Endothelial cell of umbilical vein (primary cell): ENCODE measurements at regions not wholly inside any gene's neighbourhood (a gene's known extent, or its start where the extent isn't known, plus 50 kb on each side); places are given as distances from the start of the nearest gene placed in this dataset.

Experiments used
- BruUV-seq: library from RNA; stranded (reverse); fragments of 400-500 nt; replicated peaks from 2 replicates; lab custom pipeline; 2021; lab: Mats Ljungman, UMichigan
- CTCF ChIA-PET: fragments of 300-600, 350-600 bp; sonication (Branson Sonifier 250); formaldehyde crosslinking; loops from one replicate; lab custom pipeline; 2021; ENCODE audit warnings: antibody characterized with exemption, inconsistent platforms; lab: Charles Lee
- POLR2A ChIA-PET: fragments of 300-600, 350-600 bp; sonication (Branson Sonifier 250); formaldehyde crosslinking; loops from one replicate; lab custom pipeline; 2021; ENCODE audit warnings: antibody characterized with exemption, inconsistent platforms; lab: Charles Lee
- DNase-seq: peaks from one replicate; pipeline ENCODE4 v3.0.0-alpha.2; 2011; ENCODE audit warnings: low read depth, low spot score
- FAIRE-seq: peaks from 2 replicates; lab custom pipeline; 2011; peaks lifted over from hg19 to GRCh38; lab: Jason Lieb, UNC
- H2AFZ ChIP-seq: 2 replicates; pipeline ENCODE4 v1.6.0; 2012; ENCODE audit warnings: low read depth, low read length, control low read depth, inconsistent platforms
- H3K27ac ChIP-seq: 2 replicates; pipeline ENCODE4 v1.5.1; 2011; ENCODE audit warnings: low read depth, mild to moderate bottlenecking, control low read depth, low read length, moderate library complexity; ENCODE audit not compliant: insufficient read depth
- H3K27me3 ChIP-seq, 2 experiments: 2 replicates each; pipeline versions ENCODE4 v1.6.0 to v1.6.1; 2011; ENCODE audit warnings: low read length in 2 of 2, mixed read lengths in 1 of 2; ENCODE audit not compliant: control insufficient read depth in 2 of 2, insufficient read depth in 2 of 2
- H3K36me3 ChIP-seq, 2 experiments: 2 replicates in 1 of 2; 3 replicates in 1 of 2; pipeline ENCODE4 v1.5.1; 2011; ENCODE audit warnings: low read length in 2 of 2, mild to moderate bottlenecking in 1 of 2, moderate library complexity in 1 of 2; ENCODE audit not compliant: control insufficient read depth in 2 of 2, insufficient read depth in 2 of 2; ENCODE audit errors: extremely low read depth in 1 of 2
- H3K4me1 ChIP-seq: 3 replicates; pipeline ENCODE4 v1.5.1; 2011; ENCODE audit warnings: mild to moderate bottlenecking, low read length; ENCODE audit not compliant: control insufficient read depth, insufficient read depth; ENCODE audit errors: extremely low read depth
- H3K4me2 ChIP-seq: 2 replicates; pipeline ENCODE4 v1.6.1; 2011; ENCODE audit warnings: low read length, control low read depth, mixed read lengths; ENCODE audit not compliant: insufficient read depth
- H3K4me3 ChIP-seq, 3 experiments: fragments of 200-600 bp in 1 of 3; sonication (generic), shearing (Covaris generic) in 1 of 3; replicated peaks in 1 of 3; 2 replicates each; pipeline ENCODE4 v1.5.1; 2011 to 2016; ENCODE audit warnings: control low read depth in 3 of 3, low read length in 3 of 3, mild to moderate bottlenecking in 2 of 3, inconsistent platforms in 1 of 3, low read depth in 1 of 3, moderate library complexity in 1 of 3; ENCODE audit not compliant: insufficient read depth in 1 of 3
- H3K79me2 ChIP-seq: 2 replicates; pipeline ENCODE4 v1.6.0; 2012; ENCODE audit warnings: low read length, inconsistent platforms; ENCODE audit not compliant: control insufficient read depth, insufficient read depth
- H3K9ac ChIP-seq: replicated peaks from 2 replicates; pipeline ENCODE3; 2011; ENCODE audit warnings: low read length, control low read depth; ENCODE audit not compliant: insufficient read depth; ENCODE audit errors: extremely low read depth
- H3K9me1 ChIP-seq: replicated peaks from 3 replicates; pipeline ENCODE4 v1.6.0; 2011; ENCODE audit warnings: mild to moderate bottlenecking, low read length; ENCODE audit not compliant: control insufficient read depth, insufficient read depth; ENCODE audit errors: extremely low read depth
- H3K9me3 ChIP-seq: replicated peaks from 2 replicates; pipeline ENCODE4 v1.5.1; 2012; ENCODE audit warnings: low read length, inconsistent platforms; ENCODE audit not compliant: control insufficient read depth, insufficient read depth
- H4K20me1 ChIP-seq: replicated peaks from 2 replicates; pipeline ENCODE3; 2011; ENCODE audit warnings: mild to moderate bottlenecking, low read length; ENCODE audit not compliant: control insufficient read depth, insufficient read depth; ENCODE audit errors: extremely low read depth
- EZH2 ChIP-seq: IDR thresholded peaks from 2 replicates; pipeline ENCODE4 v1.6.1; 2012; ENCODE audit warnings: borderline replicate concordance, low read depth, mild to moderate bottlenecking, moderate library complexity, low read length, inconsistent platforms; ENCODE audit not compliant: severe bottlenecking
- FOS ChIP-seq: IDR thresholded peaks from 2 replicates; pipeline ENCODE4 v1.6.1; 2011; ENCODE audit warnings: mild to moderate bottlenecking, low read length, moderate library complexity, borderline replicate concordance; ENCODE audit not compliant: insufficient read depth
- GATA2 ChIP-seq: IDR thresholded peaks from 2 replicates; pipeline ENCODE4 v1.7.0; 2011; ENCODE audit warnings: low read depth, mild to moderate bottlenecking, moderate library complexity, mixed read lengths, low read length; ENCODE audit not compliant: insufficient read length, insufficient read depth
- JUN ChIP-seq: IDR thresholded peaks from 2 replicates; pipeline ENCODE4 v1.6.1; 2011; ENCODE audit warnings: borderline replicate concordance, low read depth; ENCODE audit not compliant: insufficient read length, insufficient read depth
- MAX ChIP-seq: IDR thresholded peaks from 2 replicates; pipeline ENCODE4 v1.6.1; 2011; ENCODE audit not compliant: insufficient read depth, insufficient read length
- MYC ChIP-seq: IDR thresholded peaks from one replicate; pipeline ENCODE4 v1.6.1; 2011; ENCODE audit warnings: mild to moderate bottlenecking, low read depth, low read length
- POLR2A ChIP-seq: IDR thresholded peaks from 2 replicates; pipeline ENCODE4 v1.6.1; 2012; ENCODE audit warnings: low read depth, mild to moderate bottlenecking, control low read depth, low read length
- POLR2AphosphoS5 ChIP-seq: IDR thresholded peaks from 2 replicates; pipeline ENCODE4 v1.6.1; 2012; ENCODE audit warnings: low read depth, mild to moderate bottlenecking, control low read depth, low read length, moderate library complexity; ENCODE audit not compliant: insufficient read depth
- dilution Hi-C: fragments of 300-500 bp; cut with MboI; formaldehyde crosslinking; loops from one replicate; pipeline ENCODE4 v1.15.0; 2019; ENCODE audit warnings: low sequenced_read_pairs; ENCODE audit not compliant: extremely low pct_ligation_motif_present
- intact Hi-C: fragments of 100-400 bp; cut with micrococcal nuclease; formaldehyde crosslinking; loops from one replicate; pipeline ENCODE4 v1.10.0; 2022
- TF ChIP-seq, protein P1 (sequence below), 2 donors: IDR thresholded peaks; 1 replicate in 1 of 2; 2 replicates in 1 of 2; pipeline ENCODE4 v1.5.1; 2011; ENCODE audit warnings: low read length in 2 of 2, mild to moderate bottlenecking in 2 of 2, moderate library complexity in 2 of 2, control low read depth in 1 of 2, inconsistent platforms in 1 of 2, low read depth in 1 of 2; ENCODE audit not compliant: insufficient read depth in 1 of 2; ENCODE audit errors: extremely low read depth in 1 of 2

GRCh38 chr20:51960047-51960675, 157.8 kb upstream of the SALL4 start:
- no peak overlapping the region for H3K4me2 ChIP-seq
- H3K9me1 ChIP-seq: no peaks in the 10 kb centered on the region
- BruUV-seq: no TSS peak
- no peak overlapping the region for H2AFZ ChIP-seq
- TF ChIP-seq MAX (no peak), POLR2AphosphoS5 (no peak), FOS (no peak), GATA2 (no peak), EZH2 (no peak), POLR2A (no peak), JUN (no peak), MYC (no peak)
- TF ChIP-seq, protein P1, sequence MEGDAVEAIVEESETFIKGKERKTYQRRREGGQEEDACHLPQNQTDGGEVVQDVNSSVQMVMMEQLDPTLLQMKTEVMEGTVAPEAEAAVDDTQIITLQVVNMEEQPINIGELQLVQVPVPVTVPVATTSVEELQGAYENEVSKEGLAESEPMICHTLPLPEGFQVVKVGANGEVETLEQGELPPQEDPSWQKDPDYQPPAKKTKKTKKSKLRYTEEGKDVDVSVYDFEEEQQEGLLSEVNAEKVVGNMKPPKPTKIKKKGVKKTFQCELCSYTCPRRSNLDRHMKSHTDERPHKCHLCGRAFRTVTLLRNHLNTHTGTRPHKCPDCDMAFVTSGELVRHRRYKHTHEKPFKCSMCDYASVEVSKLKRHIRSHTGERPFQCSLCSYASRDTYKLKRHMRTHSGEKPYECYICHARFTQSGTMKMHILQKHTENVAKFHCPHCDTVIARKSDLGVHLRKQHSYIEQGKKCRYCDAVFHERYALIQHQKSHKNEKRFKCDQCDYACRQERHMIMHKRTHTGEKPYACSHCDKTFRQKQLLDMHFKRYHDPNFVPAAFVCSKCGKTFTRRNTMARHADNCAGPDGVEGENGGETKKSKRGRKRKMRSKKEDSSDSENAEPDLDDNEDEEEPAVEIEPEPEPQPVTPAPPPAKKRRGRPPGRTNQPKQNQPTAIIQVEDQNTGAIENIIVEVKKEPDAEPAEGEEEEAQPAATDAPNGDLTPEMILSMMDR (IDR thresholded peaks at IDR 0.05; ENCODE audit: extremely low read depth in 1 of 2, insufficient read depth in 1 of 2, low read depth in 1 of 2, low read length in 2 of 2): no peak
- H3K9me3 ChIP-seq: no peaks in the 10 kb centered on the region
- H3K27me3 ChIP-seq: no peaks in the 10 kb centered on the region
- dilution Hi-C loops: no loop called here
- no peaks in the 10 kb centered on the region for H3K79me2 ChIP-seq
- POLR2A ChIA-PET: no interaction called here
- DNase-seq: no peak
- no peak overlapping the region for H3K9ac ChIP-seq
- no peak for FAIRE-seq
- peak overlapping the region; percentile 6 for H3K27ac ChIP-seq
- H3K36me3 ChIP-seq: no peaks in the 10 kb centered on the region
- H3K4me1 ChIP-seq: peaks cover 24% of the 10 kb centered on the region
- intact Hi-C loops: loop anchor here (10.0 kb wide), 1 partner anchor 585 kb away; no protein-coding TSS in a partner anchor
- H4K20me1 ChIP-seq: no peaks in the 10 kb centered on the region
- CTCF ChIA-PET: interaction anchor here (1.1 to 1.7 kb wide), 2 partner anchors 25 to 160 kb away, joined by 5 read pairs; no protein-coding TSS in a partner anchor
- H3K4me3 ChIP-seq: no peak overlapping the region
